Vagina (tissue), 2 donors: ENCODE measurements at regions not wholly inside any gene's neighbourhood (a gene's known extent, or its start where the extent isn't known, plus 50 kb on each side); places are given as distances from the start of the nearest gene placed in this dataset.

ENCODE experiments used
- POLR2A ChIP-seq, 2 donors: fragments of 450-650 bp; IDR thresholded peaks; one replicate each; pipeline ENCODE4 v1.6.1; 2017; ENCODE audit warnings: antibody characterized with exemption in 2 of 2, mild to moderate bottlenecking in 2 of 2, moderate library complexity in 2 of 2
- POLR2AphosphoS5 ChIP-seq, 2 donors: sonication (generic); formaldehyde crosslinking; IDR thresholded peaks; one replicate each; pipeline ENCODE4 v1.9.0; 2017; ENCODE audit warnings: antibody characterized with exemption in 2 of 2, mild to moderate bottlenecking in 2 of 2, low read depth in 1 of 2; ENCODE audit not compliant: insufficient read depth in 1 of 2
- TF ChIP-seq, protein P1 (sequence below), 3 experiments: fragments of 450-650 bp in 2 of 3; fragments of 200-600 bp in 1 of 3; sonication (generic) in 1 of 3; IDR thresholded peaks; one replicate each; pipeline ENCODE4 v1.5.1; 2017 to 2019; ENCODE audit warnings: antibody characterized with exemption in 3 of 3, mild to moderate bottlenecking in 2 of 3, moderate library complexity in 2 of 3

DNA sequence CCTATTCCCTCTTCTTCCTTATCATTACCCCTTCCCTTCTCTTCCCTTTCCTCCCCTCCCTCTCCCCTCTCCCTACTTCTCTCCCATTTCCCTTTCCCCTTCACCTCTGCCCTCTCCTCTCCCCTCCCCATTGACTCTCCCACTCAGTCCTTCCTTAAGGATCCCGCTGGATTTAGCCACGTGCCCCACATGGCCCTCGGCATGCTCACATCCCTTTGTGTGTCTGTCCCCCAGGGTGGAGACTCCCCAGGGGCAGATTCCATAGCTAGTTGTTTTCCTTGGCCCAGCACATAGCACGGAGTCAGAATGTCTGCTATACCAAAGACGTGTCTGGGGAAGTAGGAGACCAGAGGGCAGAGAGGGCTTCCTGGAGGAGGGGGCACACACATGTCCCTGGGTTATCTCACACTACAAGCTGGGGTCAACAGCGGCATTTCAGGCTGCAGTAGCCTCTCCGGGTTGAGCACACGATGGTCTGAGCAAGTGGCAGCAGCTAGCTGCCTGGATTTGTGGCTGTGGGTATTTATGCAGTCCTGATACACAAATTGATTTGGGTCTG lies 487.0 kb downstream of the TBC1D22A start:
- TF ChIP-seq POLR2A (IDR thresholded peaks at IDR 0.05) (no peak), POLR2AphosphoS5 (IDR thresholded peaks at IDR 0.05; ENCODE audit: insufficient read depth in 1 of 2, low read depth in 1 of 2) (no peak)
- TF ChIP-seq, protein P1, sequence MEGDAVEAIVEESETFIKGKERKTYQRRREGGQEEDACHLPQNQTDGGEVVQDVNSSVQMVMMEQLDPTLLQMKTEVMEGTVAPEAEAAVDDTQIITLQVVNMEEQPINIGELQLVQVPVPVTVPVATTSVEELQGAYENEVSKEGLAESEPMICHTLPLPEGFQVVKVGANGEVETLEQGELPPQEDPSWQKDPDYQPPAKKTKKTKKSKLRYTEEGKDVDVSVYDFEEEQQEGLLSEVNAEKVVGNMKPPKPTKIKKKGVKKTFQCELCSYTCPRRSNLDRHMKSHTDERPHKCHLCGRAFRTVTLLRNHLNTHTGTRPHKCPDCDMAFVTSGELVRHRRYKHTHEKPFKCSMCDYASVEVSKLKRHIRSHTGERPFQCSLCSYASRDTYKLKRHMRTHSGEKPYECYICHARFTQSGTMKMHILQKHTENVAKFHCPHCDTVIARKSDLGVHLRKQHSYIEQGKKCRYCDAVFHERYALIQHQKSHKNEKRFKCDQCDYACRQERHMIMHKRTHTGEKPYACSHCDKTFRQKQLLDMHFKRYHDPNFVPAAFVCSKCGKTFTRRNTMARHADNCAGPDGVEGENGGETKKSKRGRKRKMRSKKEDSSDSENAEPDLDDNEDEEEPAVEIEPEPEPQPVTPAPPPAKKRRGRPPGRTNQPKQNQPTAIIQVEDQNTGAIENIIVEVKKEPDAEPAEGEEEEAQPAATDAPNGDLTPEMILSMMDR (IDR thresholded peaks at IDR 0.05): no peak
